ENCODE measurements at regions not wholly inside any gene's neighbourhood (a gene's known extent, or its start where the extent isn't known, plus 50 kb on each side); places are given as distances from the start of the nearest gene placed in this dataset.
"Not testable (repeated sequence)": the region's sequence is repeated elsewhere in the genome, so short reads cannot be mapped to it uniquely, and the experiment has no call there.

DNA sequence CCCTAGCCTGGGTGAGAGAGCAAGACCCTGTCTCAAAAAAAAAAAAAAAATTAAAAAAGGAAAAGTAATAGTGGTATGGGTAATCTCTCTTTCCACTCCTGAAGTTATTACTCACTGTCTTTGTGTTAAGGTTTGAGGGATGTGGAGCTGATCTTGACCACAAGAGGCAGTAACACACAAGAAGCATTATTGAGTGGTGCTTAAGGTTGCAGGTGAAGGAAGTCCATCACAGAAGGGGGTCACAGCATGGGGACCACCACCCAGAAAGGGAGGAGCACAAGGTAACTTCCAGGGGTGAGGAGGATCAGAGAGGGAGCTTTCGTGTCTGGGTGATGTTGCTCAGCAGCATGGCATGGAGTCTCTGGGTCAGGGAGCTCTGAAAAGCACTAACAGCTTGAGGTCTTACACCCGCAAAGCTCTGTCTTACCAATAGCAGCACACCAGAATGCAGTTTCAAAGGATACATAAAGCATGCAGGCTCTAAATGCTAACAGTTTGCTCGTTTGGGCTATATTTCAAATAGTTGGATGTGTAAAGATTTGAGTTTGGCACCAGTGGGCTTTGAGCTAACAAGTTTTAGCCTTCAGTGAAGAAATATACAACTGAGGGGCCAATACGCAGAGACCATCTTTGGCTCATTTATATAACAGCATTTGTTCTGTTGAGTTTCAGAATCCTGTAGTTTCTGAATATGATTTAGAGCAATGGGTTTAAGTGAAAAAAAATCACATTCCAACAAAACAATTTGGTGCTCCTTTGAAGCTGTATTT lies 100.4 kb upstream of the DNAJC1 start:
- TF ChIP-seq, protein P1, sequence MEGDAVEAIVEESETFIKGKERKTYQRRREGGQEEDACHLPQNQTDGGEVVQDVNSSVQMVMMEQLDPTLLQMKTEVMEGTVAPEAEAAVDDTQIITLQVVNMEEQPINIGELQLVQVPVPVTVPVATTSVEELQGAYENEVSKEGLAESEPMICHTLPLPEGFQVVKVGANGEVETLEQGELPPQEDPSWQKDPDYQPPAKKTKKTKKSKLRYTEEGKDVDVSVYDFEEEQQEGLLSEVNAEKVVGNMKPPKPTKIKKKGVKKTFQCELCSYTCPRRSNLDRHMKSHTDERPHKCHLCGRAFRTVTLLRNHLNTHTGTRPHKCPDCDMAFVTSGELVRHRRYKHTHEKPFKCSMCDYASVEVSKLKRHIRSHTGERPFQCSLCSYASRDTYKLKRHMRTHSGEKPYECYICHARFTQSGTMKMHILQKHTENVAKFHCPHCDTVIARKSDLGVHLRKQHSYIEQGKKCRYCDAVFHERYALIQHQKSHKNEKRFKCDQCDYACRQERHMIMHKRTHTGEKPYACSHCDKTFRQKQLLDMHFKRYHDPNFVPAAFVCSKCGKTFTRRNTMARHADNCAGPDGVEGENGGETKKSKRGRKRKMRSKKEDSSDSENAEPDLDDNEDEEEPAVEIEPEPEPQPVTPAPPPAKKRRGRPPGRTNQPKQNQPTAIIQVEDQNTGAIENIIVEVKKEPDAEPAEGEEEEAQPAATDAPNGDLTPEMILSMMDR (IDR thresholded peaks at IDR 0.05; ENCODE audit: low read length, missing control alignments): peak; percentile 51
- peak; percentile 23 for DNase-seq (ENCODE audit: low read depth)
- H3K4me3 ChIP-seq (replicated peaks; ENCODE audit: low read depth, low read length): no peak overlapping the region

DNA sequence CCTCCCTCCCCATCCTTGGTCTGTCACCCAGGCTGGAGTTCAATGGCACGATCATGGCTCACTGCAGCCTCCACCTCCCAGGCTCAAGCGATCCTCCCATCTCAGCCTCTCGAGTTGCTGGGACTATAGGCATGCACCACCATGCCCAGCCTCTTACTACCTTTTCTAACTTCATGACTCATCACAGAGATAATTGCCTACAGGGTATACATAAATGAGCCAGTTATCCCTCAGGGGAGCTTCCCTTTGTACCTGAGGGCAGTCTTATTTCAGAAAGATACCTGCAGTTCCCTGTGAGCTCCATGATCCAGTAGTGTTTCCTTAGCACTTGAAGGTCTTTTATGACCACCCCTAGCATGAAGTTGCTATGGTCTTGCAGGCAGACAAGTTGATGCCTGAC lies 94.2 kb upstream of the DNAJC1 start:
- no peak for DNase-seq (ENCODE audit: low read depth)
- no peak overlapping the region for H3K4me3 ChIP-seq (replicated peaks; ENCODE audit: low read depth, low read length)
- TF ChIP-seq, protein P1 (IDR thresholded peaks at IDR 0.05; ENCODE audit: low read length, missing control alignments): no peak

DNA sequence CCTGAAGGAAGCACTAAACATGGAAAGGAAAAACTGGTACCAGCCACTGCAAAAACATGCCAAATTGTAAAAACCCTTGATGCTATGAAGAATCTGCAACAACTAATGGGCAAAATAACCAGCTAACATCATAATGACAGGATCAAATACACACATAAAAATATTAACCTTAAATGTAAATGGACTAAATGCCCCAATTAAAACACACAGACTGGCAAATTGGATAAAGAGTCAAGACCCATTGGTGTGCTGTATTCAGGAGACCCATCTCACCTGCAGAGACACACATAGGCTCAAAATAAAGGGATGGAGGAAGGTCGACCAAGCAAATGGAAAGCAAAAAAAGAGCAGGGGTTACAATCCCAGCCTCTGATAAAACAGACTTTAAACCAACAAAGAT lies 87.7 kb upstream of the DNAJC1 start:
- not testable (repeated sequence) for DNase-seq (ENCODE audit: low read depth)

DNA sequence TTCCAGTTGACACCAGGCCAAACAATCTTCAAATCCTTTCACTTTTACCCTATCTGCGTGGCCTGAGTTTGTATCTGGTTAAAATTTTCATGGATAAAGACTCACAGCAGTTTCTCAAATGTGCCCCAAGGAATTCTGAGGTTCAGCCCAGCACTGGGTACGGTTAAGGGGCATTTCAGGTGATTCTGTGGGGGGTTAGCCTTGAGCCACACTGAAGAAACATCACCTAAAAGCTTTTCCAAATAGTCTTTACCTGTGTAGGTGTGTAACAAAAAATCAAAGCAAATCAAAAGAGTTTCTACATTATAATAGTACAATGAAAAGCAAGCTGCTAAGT lies 83.8 kb upstream of the DNAJC1 start:
- TF ChIP-seq, protein P1 (IDR thresholded peaks at IDR 0.05; ENCODE audit: low read length, missing control alignments): no peak
- no peak for DNase-seq (ENCODE audit: low read depth)
- H3K4me3 ChIP-seq (replicated peaks; ENCODE audit: low read depth, low read length): no peak overlapping the region

More for the DNA sequence above, 87.7 kb upstream of the DNAJC1 start:
- H3K4me3 ChIP-seq (replicated peaks; ENCODE audit: low read depth, low read length): not testable (repeated sequence)

DNA sequence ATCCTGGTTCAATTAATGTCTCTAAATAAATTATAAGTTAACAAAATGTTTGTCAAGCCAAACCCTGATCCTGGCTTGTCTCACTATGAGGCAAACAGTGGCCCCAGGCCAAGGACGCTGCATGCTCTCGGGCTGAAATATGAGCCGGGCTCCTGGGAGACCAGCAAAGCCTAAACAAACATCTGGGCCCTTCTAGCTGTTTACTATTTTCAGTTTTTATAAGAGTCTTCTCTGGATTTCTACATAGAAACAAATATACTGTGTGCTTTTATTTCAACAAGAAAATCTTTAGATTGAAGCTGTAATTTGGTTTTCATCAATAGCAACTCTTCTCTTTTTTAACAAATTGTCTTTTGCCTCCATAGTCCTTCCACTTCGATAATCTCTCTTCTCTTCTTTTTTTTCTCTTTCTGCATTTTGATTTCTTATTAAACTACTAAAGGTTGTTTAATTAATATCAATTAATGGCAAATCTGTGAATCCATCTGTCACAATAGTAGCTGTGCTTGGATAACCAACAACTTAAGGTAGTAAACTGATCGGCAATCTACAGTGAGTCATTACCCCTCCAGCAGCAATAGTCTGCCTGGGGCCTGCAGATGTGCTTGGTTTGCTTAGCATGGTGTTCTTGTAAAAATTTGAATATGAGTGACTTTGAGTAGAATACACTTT lies 83.3 kb upstream of the DNAJC1 start:
- DNase-seq (ENCODE audit: low read depth): peak; percentile 84
- H3K4me3 ChIP-seq (replicated peaks; ENCODE audit: low read depth, low read length): no peak overlapping the region
- TF ChIP-seq, protein P1 (IDR thresholded peaks at IDR 0.05; ENCODE audit: low read length, missing control alignments): no peak

DNA sequence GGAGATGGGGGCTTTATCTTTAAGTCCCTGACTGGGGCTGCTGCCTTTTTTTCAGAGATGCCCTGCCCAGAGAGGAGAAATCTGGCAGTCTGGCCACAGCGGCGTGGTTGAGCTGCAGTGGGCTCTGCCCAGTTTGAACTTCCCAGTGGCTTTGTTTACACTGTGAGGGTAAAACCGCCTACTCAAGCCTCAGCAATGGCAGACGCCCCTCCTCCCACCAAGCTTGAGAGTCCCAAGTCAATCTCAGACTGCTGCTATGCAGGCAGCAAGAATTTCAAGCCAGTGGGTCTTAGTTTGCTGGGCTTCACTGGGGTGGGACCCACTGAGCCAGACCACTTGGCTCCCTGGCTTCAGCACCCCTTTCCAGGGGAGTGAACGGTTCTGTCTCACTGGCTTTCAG lies 76.4 kb upstream of the DNAJC1 start:
- not testable (repeated sequence) for DNase-seq (ENCODE audit: low read depth); H3K4me3 ChIP-seq (replicated peaks; ENCODE audit: low read depth, low read length)

DNA sequence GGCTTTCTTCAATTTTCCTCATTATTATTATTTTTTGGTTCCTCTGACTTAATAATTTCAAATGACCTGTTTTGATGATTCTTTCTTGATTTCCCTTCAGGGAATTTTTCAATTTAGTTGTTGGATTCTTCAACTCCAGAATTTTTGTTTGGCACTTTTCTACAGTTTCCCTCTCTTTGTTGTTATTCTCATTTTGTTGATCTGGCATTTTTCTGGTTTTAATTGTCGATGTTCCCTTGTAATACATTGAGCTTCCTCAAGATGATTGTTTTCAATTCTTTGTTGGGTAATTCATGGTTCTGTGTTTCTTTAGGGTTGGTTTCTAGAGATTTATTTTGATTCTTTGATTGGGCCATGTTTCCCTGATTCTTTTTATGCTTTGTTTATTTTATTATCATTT lies 67.8 kb upstream of the DNAJC1 start:
- TF ChIP-seq, protein P1 (IDR thresholded peaks at IDR 0.05; ENCODE audit: low read length, missing control alignments): no peak
- no peak overlapping the region for H3K4me3 ChIP-seq (replicated peaks; ENCODE audit: low read depth, low read length)
- no peak for DNase-seq (ENCODE audit: low read depth)

DNA sequence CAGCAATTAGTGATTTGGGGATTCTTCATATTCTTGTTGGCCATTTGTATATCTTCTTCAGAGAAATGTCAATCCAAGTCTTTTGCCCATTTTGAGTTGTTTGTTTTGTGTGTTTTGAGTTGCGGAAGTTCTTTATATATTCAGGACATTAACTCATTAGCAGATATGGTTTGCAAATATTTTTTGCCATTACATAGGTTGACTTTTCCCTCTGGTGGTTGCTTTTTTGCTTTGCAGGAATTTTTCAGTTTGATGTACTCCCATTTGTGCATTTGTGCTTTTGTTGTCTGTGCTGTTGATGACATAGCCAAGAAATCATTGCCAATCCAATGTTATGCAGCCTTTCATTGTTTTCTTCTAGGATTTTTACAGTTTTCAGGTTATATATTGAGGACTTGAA lies 63.6 kb upstream of the DNAJC1 start:
- DNase-seq (ENCODE audit: low read depth): peak; percentile 17
- TF ChIP-seq, protein P1 (IDR thresholded peaks at IDR 0.05; ENCODE audit: low read length, missing control alignments): no peak
- H3K4me3 ChIP-seq (replicated peaks; ENCODE audit: low read depth, low read length): no peak overlapping the region

DNA sequence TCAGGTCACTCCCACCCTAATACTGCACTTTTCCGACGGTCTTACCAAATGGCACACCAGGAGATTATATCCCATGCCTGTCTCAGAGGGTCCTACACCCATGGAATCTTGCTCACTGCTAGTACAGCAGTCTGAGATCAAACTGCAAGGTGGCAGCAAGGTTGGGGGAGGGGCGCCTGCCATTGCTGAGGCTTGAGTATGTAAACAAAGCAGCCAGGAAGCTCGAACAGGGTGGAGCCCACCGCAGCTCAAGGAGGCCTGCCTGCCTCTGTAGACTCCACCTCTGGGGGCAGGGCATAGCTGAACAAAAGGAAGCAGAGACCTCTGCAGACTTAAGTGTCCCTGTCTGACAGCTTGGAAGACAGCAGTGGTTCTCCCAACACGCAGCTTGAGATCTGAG lies 57.5 kb upstream of the DNAJC1 start:
- DNase-seq (ENCODE audit: low read depth); H3K4me3 ChIP-seq (replicated peaks; ENCODE audit: low read depth, low read length): not testable (repeated sequence)
